Naive thymus-derived CD8-positive, alpha-beta T cell (primary cell): ENCODE measurements at regions not wholly inside any gene's neighbourhood (a gene's known extent, or its start where the extent isn't known, plus 50 kb on each side); places are given as distances from the start of the nearest gene placed in this dataset.
"Not testable (repeated sequence)": the region's sequence is repeated elsewhere in the genome, so short reads cannot be mapped to it uniquely, and the experiment has no call there.

ENCODE experiments used
- ATAC-seq, 2 donors: fragments of 150-1000 bp; cut with Tn5 transposase in 1 of 2; sonication (Bioruptor Pico), chemical (Tn5 transposase) in 1 of 2; 1 replicate in 1 of 2; 2 replicates in 1 of 2; pipeline ENCODE4 v1.10.0; 2021; ENCODE audit warnings: mild to moderate bottlenecking in 2 of 2, moderate library complexity in 2 of 2
- POLR2A ChIA-PET: fragments of 350-600 bp; sonication (Branson Sonifier 250); formaldehyde crosslinking; loops from one replicate; lab custom pipeline; 2021; ENCODE audit warnings: antibody characterized with exemption; lab: Charles Lee
- DNase-seq, 10 donors: peaks; one replicate each; pipeline versions ENCODE4 v3.0.0 to v3.0.0-alpha.2; 2020 to 2022
- H3K27ac Mint-ChIP-seq, 10 donors: one replicate each; pipeline ENCODE4 v1.8.0; 2020 to 2022; ENCODE audit warnings: mild to moderate bottlenecking in 10 of 10, mixed read lengths in 10 of 10, moderate library complexity in 4 of 10, inconsistent platforms in 1 of 10
- H3K27me3 Mint-ChIP-seq, 5 donors: one replicate each; pipeline ENCODE4 v1.8.0; 2021 to 2022; ENCODE audit warnings: mixed read lengths in 5 of 5
- H3K36me3 Mint-ChIP-seq, 3 donors: one replicate each; pipeline ENCODE4 v1.8.0; 2020 to 2022; ENCODE audit warnings: mixed read lengths in 3 of 3, mild to moderate bottlenecking in 2 of 3, inconsistent platforms in 1 of 3
- H3K4me1 Mint-ChIP-seq, 4 donors: one replicate each; pipeline ENCODE4 v1.8.0; 2021 to 2022; ENCODE audit warnings: mixed read lengths in 4 of 4
- H3K4me3 Mint-ChIP-seq, 10 donors: one replicate each; pipeline ENCODE4 v1.8.0; 2020 to 2022; ENCODE audit warnings: mild to moderate bottlenecking in 10 of 10, mixed read lengths in 10 of 10, moderate library complexity in 6 of 10, inconsistent platforms in 1 of 10
- H3K9me3 Mint-ChIP-seq, 9 donors: one replicate each; pipeline ENCODE4 v1.8.0; 2020 to 2022; ENCODE audit warnings: mixed read lengths in 9 of 9, mild to moderate bottlenecking in 3 of 9, inconsistent platforms in 1 of 9, moderate library complexity in 1 of 9

DNA sequence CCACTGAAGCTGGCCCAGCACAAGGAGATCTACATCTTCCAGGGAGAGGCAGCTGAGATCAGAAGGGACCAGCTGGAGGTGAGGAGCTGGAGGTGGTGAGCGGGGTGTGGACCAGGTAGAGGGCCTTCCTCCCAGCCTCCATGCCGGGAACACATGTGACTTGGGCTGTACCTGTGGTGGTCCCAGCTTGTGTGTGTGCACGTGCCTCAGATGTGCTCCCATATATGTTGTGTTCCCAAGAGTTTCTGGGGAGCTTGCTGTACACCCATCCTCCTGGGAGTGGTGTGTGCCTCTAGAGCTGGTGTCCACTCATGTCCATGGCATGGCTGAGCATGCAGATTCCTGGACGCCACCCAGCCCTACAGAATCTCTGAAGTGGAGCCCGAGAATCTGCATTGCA lies 183.7 kb upstream of the AKAP13 start:
- H3K4me1 Mint-ChIP-seq, H3K9me3 Mint-ChIP-seq, H3K27ac Mint-ChIP-seq, POLR2A ChIA-PET, H3K36me3 Mint-ChIP-seq, DNase-seq, H3K27me3 Mint-ChIP-seq, H3K4me3 Mint-ChIP-seq, ATAC-seq: not testable (repeated sequence)

DNA sequence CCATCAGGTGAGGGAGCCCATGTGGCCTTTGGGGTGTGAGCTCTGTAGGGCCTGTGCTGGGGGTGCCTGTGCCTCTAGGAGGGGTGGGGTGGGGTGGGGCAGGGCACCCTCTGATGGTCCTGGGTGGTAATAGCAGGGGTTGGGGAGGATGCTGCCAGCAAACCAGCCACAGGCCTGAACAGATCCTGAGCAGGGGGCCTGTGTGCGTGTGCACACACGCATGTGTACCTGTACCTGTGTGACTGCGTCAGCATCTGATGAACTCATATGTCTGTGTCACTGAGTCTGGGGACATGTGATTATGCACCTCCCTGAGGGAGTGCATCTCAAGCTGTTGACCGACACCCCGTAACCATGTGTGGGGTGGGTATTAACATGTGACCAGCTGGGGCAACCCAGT lies 182.8 kb upstream of the AKAP13 start:
- POLR2A ChIA-PET, H3K9me3 Mint-ChIP-seq, H3K4me3 Mint-ChIP-seq, DNase-seq, H3K4me1 Mint-ChIP-seq, H3K27me3 Mint-ChIP-seq, ATAC-seq, H3K27ac Mint-ChIP-seq, H3K36me3 Mint-ChIP-seq: not testable (repeated sequence)

GRCh38 chr15:85198432-85198831 lies 182.0 kb upstream of the AKAP13 start:
- H3K27me3 Mint-ChIP-seq, H3K4me3 Mint-ChIP-seq, DNase-seq, H3K4me1 Mint-ChIP-seq, ATAC-seq, H3K36me3 Mint-ChIP-seq, POLR2A ChIA-PET, H3K9me3 Mint-ChIP-seq, H3K27ac Mint-ChIP-seq: not testable (repeated sequence)

GRCh38 chr15:85200215-85200614 lies 180.2 kb upstream of the AKAP13 start:
- H3K4me1 Mint-ChIP-seq, H3K9me3 Mint-ChIP-seq, H3K36me3 Mint-ChIP-seq, H3K27me3 Mint-ChIP-seq, H3K27ac Mint-ChIP-seq, POLR2A ChIA-PET, H3K4me3 Mint-ChIP-seq: not testable (repeated sequence)
- ATAC-seq (peak; percentile 97 to 100), DNase-seq (peak in 2 of 10 donors; percentile 2 to 16)

DNA sequence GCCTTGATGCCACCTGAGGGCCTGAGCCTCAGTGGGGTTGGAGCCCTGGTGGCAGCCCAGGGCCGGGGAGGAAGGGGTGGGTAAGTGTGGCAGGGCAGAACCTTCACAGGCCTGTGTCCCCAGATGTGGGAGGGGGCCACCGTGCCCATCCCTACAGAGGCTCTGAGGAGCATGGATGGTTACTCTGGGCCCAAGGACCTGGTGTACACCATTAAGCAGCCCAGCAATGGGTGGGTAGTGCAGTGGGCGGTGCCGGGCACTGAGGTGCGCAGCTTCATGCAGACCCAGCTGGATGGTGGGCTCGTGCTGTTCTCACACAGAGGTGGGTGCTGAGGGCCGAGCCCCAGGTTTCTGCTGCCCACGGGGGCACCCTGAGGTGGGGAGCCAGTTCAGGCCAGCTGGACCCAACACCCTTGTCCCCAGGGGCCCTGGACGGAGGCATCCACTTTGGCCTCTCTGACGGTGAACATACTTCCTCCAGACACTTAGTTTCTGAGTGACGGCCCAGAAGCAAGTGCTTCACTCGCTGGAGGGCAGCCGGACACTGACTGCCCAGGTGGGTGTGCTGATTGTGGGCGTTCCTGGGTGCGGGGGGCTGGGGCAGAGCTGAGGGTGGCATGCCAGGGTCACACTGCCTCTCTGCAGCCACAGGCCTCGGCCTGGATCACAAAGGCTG lies 179.1 kb upstream of the AKAP13 start:
- H3K36me3 Mint-ChIP-seq, H3K27me3 Mint-ChIP-seq, H3K4me3 Mint-ChIP-seq, ATAC-seq, H3K27ac Mint-ChIP-seq, H3K4me1 Mint-ChIP-seq, H3K9me3 Mint-ChIP-seq, POLR2A ChIA-PET: not testable (repeated sequence)
- peak in 1 of 10 donors; percentile 52 for DNase-seq

DNA sequence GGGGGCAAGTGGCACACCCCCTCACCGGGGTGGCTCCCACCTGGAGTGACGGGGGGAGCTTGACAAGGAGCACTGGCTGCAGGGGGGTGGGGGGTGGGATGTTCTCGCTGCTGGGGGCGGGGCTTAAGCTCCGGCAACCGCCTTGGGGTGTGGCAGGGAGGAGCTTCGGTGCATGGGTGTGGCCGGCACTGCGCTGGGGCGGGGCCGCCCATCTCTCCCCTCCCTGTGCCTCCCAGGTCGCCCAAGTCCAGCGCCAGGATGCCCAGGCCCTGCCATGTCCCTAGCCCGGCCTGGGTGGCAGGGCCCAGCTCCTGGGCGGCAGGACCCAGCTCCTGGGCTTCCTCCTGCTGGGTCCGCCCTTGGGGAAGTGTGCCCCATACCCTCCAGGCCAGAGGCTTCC lies 175.9 kb upstream of the AKAP13 start:
- POLR2A ChIA-PET, H3K4me1 Mint-ChIP-seq, H3K4me3 Mint-ChIP-seq, DNase-seq, ATAC-seq, H3K27ac Mint-ChIP-seq, H3K9me3 Mint-ChIP-seq, H3K36me3 Mint-ChIP-seq, H3K27me3 Mint-ChIP-seq: not testable (repeated sequence)

DNA sequence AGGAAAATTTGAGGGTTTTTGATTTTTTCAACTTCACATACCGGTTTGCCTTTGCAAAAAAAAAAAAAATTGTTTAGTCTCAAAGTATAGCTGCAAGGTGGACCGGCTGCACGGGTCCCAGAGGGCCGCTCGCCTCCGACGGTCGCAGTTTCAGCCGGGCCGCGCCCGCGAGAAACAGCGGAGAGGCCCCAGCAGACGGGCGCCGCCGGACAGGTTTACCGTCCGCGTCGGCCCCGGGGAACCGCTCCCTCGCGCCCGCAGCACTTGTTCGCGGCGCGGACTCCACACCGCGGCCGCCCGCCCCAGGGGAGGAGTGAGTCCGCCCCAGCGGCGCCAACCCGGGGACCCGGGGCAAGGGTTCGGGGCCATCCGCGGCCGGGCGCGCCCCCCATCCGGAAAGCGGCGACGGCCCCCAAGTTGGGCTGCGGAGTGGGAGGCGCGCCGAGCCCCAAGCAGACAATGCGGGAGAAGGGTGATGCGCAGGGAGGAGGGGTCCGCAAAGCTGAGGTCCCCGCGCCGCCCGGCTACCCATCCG lies 146.5 kb upstream of the AKAP13 start:
- H3K36me3 Mint-ChIP-seq, POLR2A ChIA-PET, H3K27me3 Mint-ChIP-seq, ATAC-seq, H3K9me3 Mint-ChIP-seq, H3K27ac Mint-ChIP-seq, H3K4me1 Mint-ChIP-seq: not testable (repeated sequence)
- peak in 1 of 10 donors; percentile 6 for DNase-seq
- peak overlapping the region in 1 of 10 donors; percentile 19 for H3K4me3 Mint-ChIP-seq

GRCh38 chr15:85234450-85235196 lies 145.8 kb upstream of the AKAP13 start:
- peak overlapping the region in 1 of 10 donors; percentile 3 for H3K27ac Mint-ChIP-seq
- POLR2A ChIA-PET, H3K36me3 Mint-ChIP-seq, H3K4me1 Mint-ChIP-seq, ATAC-seq, H3K27me3 Mint-ChIP-seq, H3K9me3 Mint-ChIP-seq: not testable (repeated sequence)
- H3K4me3 Mint-ChIP-seq, result peak overlapping the region in 5 of 10 donors; percentile 12 to 64 (median 41)
- peak in 3 of 10 donors; percentile 22 to 65 (median 57) for DNase-seq

DNA sequence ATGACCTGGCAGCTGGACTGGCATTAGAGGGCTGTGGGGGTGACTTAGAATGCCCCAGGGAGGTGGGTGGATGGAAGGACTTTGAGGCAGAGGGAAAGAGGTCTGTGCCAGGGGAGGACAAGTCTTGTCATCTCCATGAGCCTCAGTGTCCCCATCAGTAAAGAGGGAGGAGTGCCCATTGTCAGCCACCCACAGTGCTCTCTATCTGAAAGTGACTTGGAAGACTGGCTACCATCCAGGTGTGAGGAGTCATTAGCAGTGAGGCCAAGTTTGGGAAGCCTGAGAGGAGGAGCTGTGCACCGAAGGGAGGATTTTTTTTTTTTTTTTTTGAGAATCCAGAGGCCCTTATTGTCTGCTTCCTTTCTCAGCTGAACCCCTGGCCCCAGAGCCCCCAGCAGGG lies 136.3 kb upstream of the AKAP13 start:
- H3K27me3 Mint-ChIP-seq, H3K4me3 Mint-ChIP-seq, POLR2A ChIA-PET, H3K36me3 Mint-ChIP-seq, DNase-seq, ATAC-seq, H3K9me3 Mint-ChIP-seq, H3K27ac Mint-ChIP-seq, H3K4me1 Mint-ChIP-seq: not testable (repeated sequence)

DNA sequence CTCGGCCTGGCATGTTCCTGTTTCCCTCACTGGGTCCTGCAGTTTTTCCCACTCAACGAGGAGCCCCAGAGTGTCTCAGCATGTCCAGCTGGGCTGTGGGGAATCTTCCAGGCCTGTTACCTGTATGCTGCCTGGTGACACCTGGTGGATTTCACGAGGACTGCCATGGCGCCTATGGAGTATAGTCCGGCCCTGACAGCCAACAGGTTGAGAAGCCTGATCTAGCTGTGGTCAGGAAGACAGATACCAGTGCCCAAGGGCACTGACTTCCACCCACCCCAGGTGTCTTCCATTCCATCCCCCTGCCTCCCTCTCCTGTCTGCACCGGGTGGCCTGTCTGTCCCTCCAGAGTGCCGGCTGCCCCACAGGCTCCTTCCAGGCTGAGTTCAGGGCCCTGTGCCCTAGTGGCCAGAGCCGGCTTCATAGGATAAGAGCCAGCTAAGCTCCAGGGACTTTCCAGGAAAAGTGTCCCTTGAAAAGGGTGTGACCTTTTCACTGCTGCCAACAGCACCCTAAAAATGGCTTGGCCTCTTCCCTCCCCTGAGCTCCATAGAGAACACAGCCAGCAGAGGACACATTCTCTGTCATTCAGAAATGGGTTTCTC lies 129.4 kb upstream of the AKAP13 start:
- H3K27ac Mint-ChIP-seq, H3K4me3 Mint-ChIP-seq, H3K4me1 Mint-ChIP-seq, H3K27me3 Mint-ChIP-seq, H3K9me3 Mint-ChIP-seq, POLR2A ChIA-PET, DNase-seq, H3K36me3 Mint-ChIP-seq, ATAC-seq: not testable (repeated sequence)

DNA sequence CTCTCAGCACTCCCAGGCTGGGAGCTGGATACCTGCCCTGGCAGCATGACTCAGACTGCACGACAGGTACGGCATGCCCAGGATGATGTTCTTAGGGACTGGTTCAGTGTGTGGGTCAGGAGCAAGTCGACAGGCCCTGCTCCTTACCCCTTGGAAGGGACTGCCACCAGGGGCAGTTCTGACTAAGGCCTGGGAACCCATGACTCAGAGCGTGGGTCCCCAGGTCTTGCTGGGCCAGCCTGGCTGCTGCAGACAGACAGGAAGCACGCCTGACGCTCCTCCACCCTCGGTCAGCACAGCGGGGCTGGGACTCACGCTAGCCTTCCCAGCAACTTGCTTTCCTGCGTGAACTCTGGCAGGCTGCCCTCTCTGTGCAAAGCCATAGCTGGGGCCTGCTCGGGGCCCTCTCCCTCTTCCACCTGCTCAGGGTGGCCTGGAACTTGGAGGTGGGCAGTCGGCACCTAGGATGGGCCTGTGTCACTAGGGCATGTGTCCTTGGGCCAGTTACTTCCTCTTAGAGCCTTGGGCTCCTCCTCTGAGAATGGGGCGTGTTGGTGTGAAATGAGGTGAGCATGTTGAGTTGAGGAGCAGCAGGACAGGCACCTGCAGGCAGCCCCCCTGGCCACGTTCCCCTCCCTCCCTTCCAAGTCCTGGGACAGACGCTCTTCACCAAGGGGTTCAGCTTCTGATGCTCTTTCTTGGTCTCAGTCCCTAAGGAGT lies 127.0 kb upstream of the AKAP13 start:
- ATAC-seq, POLR2A ChIA-PET, H3K27me3 Mint-ChIP-seq, H3K27ac Mint-ChIP-seq, H3K4me3 Mint-ChIP-seq, H3K9me3 Mint-ChIP-seq, H3K36me3 Mint-ChIP-seq: not testable (repeated sequence)
- peak in 1 of 10 donors; percentile 38 for DNase-seq
- H3K4me1 Mint-ChIP-seq, result peaks cover 0 to 11% (median 7%) of the 10 kb centered on the region in 4 donors

GRCh38 chr15:85254961-85255360 lies 125.4 kb upstream of the AKAP13 start:
- H3K4me3 Mint-ChIP-seq, H3K36me3 Mint-ChIP-seq, H3K27me3 Mint-ChIP-seq, ATAC-seq, H3K9me3 Mint-ChIP-seq, H3K27ac Mint-ChIP-seq, DNase-seq, POLR2A ChIA-PET: not testable (repeated sequence)
- H3K4me1 Mint-ChIP-seq, result peaks cover 0 to 13% (median 8%) of the 10 kb centered on the region in 4 donors

- H3K36me3 Mint-ChIP-seq, H3K4me3 Mint-ChIP-seq, H3K27ac Mint-ChIP-seq, H3K9me3 Mint-ChIP-seq, H3K27me3 Mint-ChIP-seq, ATAC-seq, POLR2A ChIA-PET: not testable (repeated sequence)
- DNase-seq, result peak in 1 of 10 donors; percentile 41
- peaks cover 0 to 13% (median 8%) of the 10 kb centered on the region in 4 donors for H3K4me1 Mint-ChIP-seq
Measured at GRCh38 chr15:85255502-85255901, 124.9 kb upstream of the AKAP13 start.
